Hepatocyte (in vitro differentiated cells): ENCODE measurements at regions not wholly inside any gene's neighbourhood (a gene's known extent, or its start where the extent isn't known, plus 50 kb on each side); places are given as distances from the start of the nearest gene placed in this dataset.

Experiments used
- DNase-seq: peaks from one replicate; pipeline ENCODE4 v3.0.0-alpha.2; 2016; ENCODE audit warnings: low spot score
- H2AFZ ChIP-seq: fragments of 200-600 bp; sonication (generic); 2 replicates; pipeline ENCODE4 v1.6.0; 2016; ENCODE audit warnings: antibody characterized with exemption, mild to moderate bottlenecking
- H3K27ac ChIP-seq: fragments of 200-600 bp; sonication (generic); 2 replicates; pipeline ENCODE4 v1.5.1; 2016; ENCODE audit warnings: mild to moderate bottlenecking
- H3K27me3 ChIP-seq: fragments of 200-600 bp; sonication (generic); 2 replicates; pipeline ENCODE4 v1.6.1; 2016
- H3K36me3 ChIP-seq: fragments of 200-600 bp; sonication (generic); replicated peaks from 2 replicates; pipeline ENCODE4 v1.5.1; 2016; ENCODE audit warnings: low read depth; ENCODE audit not compliant: insufficient read depth
- H3K4me1 ChIP-seq: fragments of 200-600 bp; sonication (generic); 2 replicates; pipeline ENCODE4 v1.5.1; 2016; ENCODE audit warnings: mild to moderate bottlenecking, moderate library complexity; ENCODE audit not compliant: insufficient read depth
- H3K4me2 ChIP-seq: fragments of 200-600 bp; sonication (generic); 2 replicates; pipeline ENCODE4 v1.6.0; 2016
- H3K4me3 ChIP-seq: fragments of 200-600 bp; sonication (generic); 2 replicates; pipeline ENCODE4 v1.5.1; 2016; ENCODE audit warnings: mild to moderate bottlenecking
- H3K79me2 ChIP-seq: fragments of 200-600 bp; sonication (generic); 2 replicates; pipeline ENCODE4 v1.6.0; 2017; ENCODE audit warnings: mild to moderate bottlenecking
- H3K9me2 ChIP-seq: fragments of 200-600 bp; sonication (generic); replicated peaks from 2 replicates; pipeline ENCODE4 v1.6.0; 2017; ENCODE audit warnings: mild to moderate bottlenecking; ENCODE audit not compliant: insufficient read depth
- H3K9me3 ChIP-seq: fragments of 200-600 bp; sonication (generic); 2 replicates; pipeline ENCODE4 v1.5.1; 2016; ENCODE audit warnings: low read depth, mild to moderate bottlenecking
- H4K20me1 ChIP-seq: fragments of 200-600 bp; sonication (generic); 2 replicates; pipeline ENCODE4 v1.6.0; 2016; ENCODE audit warnings: mild to moderate bottlenecking; ENCODE audit not compliant: insufficient read depth, poor library complexity, severe bottlenecking
- EZH2 ChIP-seq: fragments of 200-600 bp; sonication (generic); IDR thresholded peaks from 2 replicates; pipeline ENCODE4 v1.6.1; 2016; ENCODE audit warnings: antibody characterized with exemption, mild to moderate bottlenecking, borderline replicate concordance
- EZH2phosphoT487 ChIP-seq: fragments of 200-600 bp; sonication (generic); IDR thresholded peaks from one replicate; pipeline ENCODE4 v1.6.1; 2018; ENCODE audit warnings: antibody characterized with exemption, mild to moderate bottlenecking, low read depth, moderate library complexity; ENCODE audit not compliant: unreplicated experiment, severe bottlenecking
- whole genome bisulfite sequencing: methylation state at CpG from one replicate; pipeline ENCODE4 v1.1.6; 2016; ENCODE audit warnings: low lambda C conversion rate; ENCODE audit errors: missing lambda C conversion rate; 5-methylcytosine and 5-hydroxymethylcytosine counted together
- TF ChIP-seq, protein P1 (sequence below): fragments of 200-600 bp; sonication (generic); IDR thresholded peaks from 2 replicates; pipeline ENCODE4 v1.5.1; 2016; ENCODE audit warnings: antibody characterized with exemption, mild to moderate bottlenecking; ENCODE audit not compliant: poor library complexity

DNA sequence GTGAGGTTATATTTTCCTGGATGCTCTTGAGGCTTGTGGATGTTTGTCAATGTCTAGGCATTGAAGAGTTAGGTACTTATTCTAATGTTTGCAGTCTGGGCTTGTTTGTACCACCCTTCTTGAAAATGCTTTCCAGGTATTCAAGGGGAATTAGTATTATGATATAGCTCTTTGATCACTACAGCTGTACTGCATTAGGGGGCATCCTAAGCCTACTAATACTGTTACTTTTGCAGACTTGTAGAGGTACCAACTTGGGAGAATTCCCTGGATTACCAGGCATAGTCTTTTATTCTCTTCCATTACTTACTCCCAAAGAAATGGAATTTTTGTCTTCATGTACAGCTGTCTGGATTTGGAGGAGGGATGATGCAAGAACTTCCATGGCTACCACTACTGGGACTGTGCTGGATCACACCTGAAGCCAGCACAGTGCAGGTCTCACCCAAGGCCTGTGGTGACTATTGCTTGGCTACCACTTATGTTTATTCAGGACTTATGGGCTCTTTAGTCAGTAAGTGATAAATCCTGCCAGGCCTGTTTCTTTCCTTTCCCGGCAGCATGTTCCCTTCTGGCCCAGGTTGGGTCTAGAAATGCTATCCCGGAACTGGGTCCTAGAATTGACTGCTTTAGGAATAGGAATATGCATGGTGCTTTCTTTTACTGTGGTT is 402.9 kb downstream of the IL20RB start:
- Histone ChIP-seq H3K9me3 (no peaks in the 10 kb centered on the region), H3K9me2 (no peaks in the 10 kb centered on the region), H3K4me3 (no peak overlapping the region), H3K4me1 (no peaks in the 10 kb centered on the region), H3K27ac (no peak overlapping the region), H4K20me1 (no peaks in the 10 kb centered on the region), H2AFZ (no peak overlapping the region), H3K27me3 (no peaks in the 10 kb centered on the region), H3K79me2 (no peaks in the 10 kb centered on the region), H3K36me3 (no peaks in the 10 kb centered on the region), H3K4me2 (no peak overlapping the region)
- no peak for DNase-seq
- TF ChIP-seq EZH2phosphoT487, result no peak
- no peak for TF ChIP-seq EZH2
- TF ChIP-seq, protein P1, sequence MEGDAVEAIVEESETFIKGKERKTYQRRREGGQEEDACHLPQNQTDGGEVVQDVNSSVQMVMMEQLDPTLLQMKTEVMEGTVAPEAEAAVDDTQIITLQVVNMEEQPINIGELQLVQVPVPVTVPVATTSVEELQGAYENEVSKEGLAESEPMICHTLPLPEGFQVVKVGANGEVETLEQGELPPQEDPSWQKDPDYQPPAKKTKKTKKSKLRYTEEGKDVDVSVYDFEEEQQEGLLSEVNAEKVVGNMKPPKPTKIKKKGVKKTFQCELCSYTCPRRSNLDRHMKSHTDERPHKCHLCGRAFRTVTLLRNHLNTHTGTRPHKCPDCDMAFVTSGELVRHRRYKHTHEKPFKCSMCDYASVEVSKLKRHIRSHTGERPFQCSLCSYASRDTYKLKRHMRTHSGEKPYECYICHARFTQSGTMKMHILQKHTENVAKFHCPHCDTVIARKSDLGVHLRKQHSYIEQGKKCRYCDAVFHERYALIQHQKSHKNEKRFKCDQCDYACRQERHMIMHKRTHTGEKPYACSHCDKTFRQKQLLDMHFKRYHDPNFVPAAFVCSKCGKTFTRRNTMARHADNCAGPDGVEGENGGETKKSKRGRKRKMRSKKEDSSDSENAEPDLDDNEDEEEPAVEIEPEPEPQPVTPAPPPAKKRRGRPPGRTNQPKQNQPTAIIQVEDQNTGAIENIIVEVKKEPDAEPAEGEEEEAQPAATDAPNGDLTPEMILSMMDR, result no peak
- 76% methylated on average over 2 of the region's 2 CpGs for WGBS

GRCh38 chr3:137382005-137382594 is 382.0 kb upstream of the SOX14 start:
- Histone ChIP-seq H4K20me1 (no peaks in the 10 kb centered on the region), H3K79me2 (no peaks in the 10 kb centered on the region), H3K4me2 (no peak overlapping the region), H3K27me3 (no peaks in the 10 kb centered on the region), H3K27ac (no peak overlapping the region), H3K9me3 (no peaks in the 10 kb centered on the region), H2AFZ (no peak overlapping the region), H3K4me1 (no peaks in the 10 kb centered on the region), H3K9me2 (no peaks in the 10 kb centered on the region), H3K4me3 (no peak overlapping the region), H3K36me3 (no peaks in the 10 kb centered on the region)
- whole genome bisulfite sequencing, result 83% methylated on average over 3 of the region's 3 CpGs
- DNase-seq, result no peak
- TF ChIP-seq EZH2, result no peak
- TF ChIP-seq, protein P1, result no peak
- TF ChIP-seq EZH2phosphoT487, result no peak

- no peaks in the 10 kb centered on the region for H3K9me2 ChIP-seq
- no peaks in the 10 kb centered on the region for H3K36me3 ChIP-seq
- no peak overlapping the region for H3K27ac ChIP-seq
- H3K27me3 ChIP-seq, result no peaks in the 10 kb centered on the region
- WGBS, result 92% methylated on average over 1 of the region's 1 CpG
- H3K79me2 ChIP-seq, result no peaks in the 10 kb centered on the region
- H3K4me1 ChIP-seq, result no peaks in the 10 kb centered on the region
- no peak for DNase-seq
- no peaks in the 10 kb centered on the region for H4K20me1 ChIP-seq
- H3K9me3 ChIP-seq, result no peaks in the 10 kb centered on the region
- H2AFZ ChIP-seq, result no peak overlapping the region
- H3K4me3 ChIP-seq, result no peak overlapping the region
- TF ChIP-seq, protein P1, result no peak
- no peak overlapping the region for H3K4me2 ChIP-seq
Measured at GRCh38 chr3:137385922-137386321, 378.2 kb upstream of the SOX14 start.
